Caco-2 (cell line): ENCODE measurements at regions not wholly inside any gene's neighbourhood (a gene's known extent, or its start where the extent isn't known, plus 50 kb on each side); places are given as distances from the start of the nearest gene placed in this dataset.

Source experiments
- BruUV-seq: library from RNA; stranded (reverse); fragments of 400-500 nt; replicated peaks from 2 replicates; lab custom pipeline; 2021; lab: Mats Ljungman, UMichigan
- CTCF ChIA-PET: fragments of 300-600 bp; sonication (Branson Sonifier 250); formaldehyde crosslinking; loops from one replicate; lab custom pipeline; 2022; ENCODE audit warnings: antibody characterized with exemption; lab: Charles Lee
- POLR2A ChIA-PET: fragments of 300-600 bp; sonication (Branson Sonifier 250); formaldehyde crosslinking; loops from one replicate; lab custom pipeline; 2022; ENCODE audit warnings: antibody characterized with exemption; lab: Charles Lee
- DNase-seq, 2 experiments: peaks; one replicate each; pipeline versions ENCODE4 v3.0.0 to v3.0.0-alpha.2; 2020 to 2022
- H3K27me3 ChIP-seq: replicated peaks from 2 replicates; pipeline ENCODE4 v1.6.0; 2011; ENCODE audit warnings: low read length; ENCODE audit not compliant: control insufficient read depth, insufficient read depth
- H3K36me3 ChIP-seq: 2 replicates; pipeline ENCODE4 v1.5.1; 2011; ENCODE audit warnings: low read length; ENCODE audit not compliant: control insufficient read depth, insufficient read depth
- H3K4me1 ChIP-seq: fragments of 250-450 bp; sonication (Bioruptor Pico); 2 replicates; pipeline ENCODE4 v1.5.1; 2020; ENCODE audit warnings: mild to moderate bottlenecking
- H3K4me3 ChIP-seq: 2 replicates; pipeline ENCODE4 v1.5.1; 2011; ENCODE audit warnings: low read depth, mild to moderate bottlenecking, control low read depth, low read length
- H3K9me3 ChIP-seq: fragments of 250-450 bp; sonication (Bioruptor Pico); 2 replicates; pipeline ENCODE4 v1.5.1; 2020; ENCODE audit warnings: mild to moderate bottlenecking, moderate library complexity
- H3K27ac Mint-ChIP-seq: one replicate; pipeline ENCODE4 v1.8.0; 2022; ENCODE audit warnings: mixed read lengths; ENCODE audit not compliant: unreplicated experiment
- H3K27me3 Mint-ChIP-seq: one replicate; pipeline ENCODE4 v1.8.0; 2022; ENCODE audit warnings: mixed read lengths; ENCODE audit not compliant: insufficient read depth, unreplicated experiment
- H3K36me3 Mint-ChIP-seq: one replicate; pipeline ENCODE4 v1.8.0; 2022; ENCODE audit warnings: mild to moderate bottlenecking, mixed read lengths; ENCODE audit not compliant: insufficient read depth, unreplicated experiment
- H3K4me1 Mint-ChIP-seq: one replicate; pipeline ENCODE4 v1.8.0; 2022; ENCODE audit warnings: low read depth, mixed read lengths; ENCODE audit not compliant: unreplicated experiment
- H3K4me3 Mint-ChIP-seq: one replicate; pipeline ENCODE4 v1.8.0; 2022; ENCODE audit warnings: mild to moderate bottlenecking, moderate library complexity, mixed read lengths; ENCODE audit not compliant: unreplicated experiment
- H3K9me3 Mint-ChIP-seq: one replicate; pipeline ENCODE4 v1.8.0; 2022; ENCODE audit warnings: mixed read lengths; ENCODE audit not compliant: unreplicated experiment
- CTCF ChIP-seq, 2 experiments: fragments of 200-600 bp in 1 of 2; IDR thresholded peaks; 1 replicate in 1 of 2; 2 replicates in 1 of 2; pipeline versions ENCODE4 v1.5.1 to v1.8.0; 2011 to 2022; ENCODE audit warnings: antibody characterized with exemption in 1 of 2, control low read depth in 1 of 2, inconsistent platforms in 1 of 2, low read depth in 1 of 2, low read length in 1 of 2, mild to moderate bottlenecking in 1 of 2, moderate library complexity in 1 of 2; ENCODE audit not compliant: insufficient read depth in 1 of 2, severe bottlenecking in 1 of 2, unreplicated experiment in 1 of 2
- intact Hi-C: fragments of 100-400 bp; cut with micrococcal nuclease; formaldehyde crosslinking; loops from one replicate; pipeline ENCODE4 v1.10.0; 2022; ENCODE audit not compliant: unreplicated experiment

DNA sequence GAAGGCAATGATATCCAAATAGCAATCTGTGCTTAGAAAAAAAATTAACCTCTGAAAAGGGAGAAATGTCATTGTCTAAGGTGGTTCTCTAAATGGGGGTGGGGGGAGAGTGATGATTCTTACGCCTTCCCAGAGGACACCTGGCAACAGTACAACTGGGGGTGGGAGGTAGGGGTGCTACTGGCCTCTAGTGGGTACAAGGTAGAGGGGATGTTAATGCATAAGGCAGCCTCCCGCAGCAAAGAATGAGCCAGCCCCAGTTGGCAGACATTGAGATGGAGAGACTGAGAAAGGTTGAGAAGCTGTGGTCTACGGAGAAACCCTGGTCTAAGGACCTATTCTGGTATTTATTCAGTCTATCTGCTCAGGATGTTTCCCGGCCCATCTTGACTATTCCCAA is 472.2 kb upstream of the RUNX1 start:
- Mint-ChIP-seq H3K36me3 (no peaks in the 10 kb centered on the region), H3K4me1 (peaks cover 14% of the 10 kb centered on the region), H3K9me3 (peaks cover 4% of the 10 kb centered on the region), H3K4me3 (no peak overlapping the region), H3K27ac (no peak overlapping the region), H3K27me3 (no peaks in the 10 kb centered on the region)
- intact Hi-C loops = no loop called here
- ChIA-PET POLR2A (no interaction called here), CTCF (no interaction called here)
- no peaks in the 10 kb centered on the region for H3K36me3 ChIP-seq
- no peaks in the 10 kb centered on the region for H3K9me3 ChIP-seq
- H3K27me3 ChIP-seq = no peaks in the 10 kb centered on the region
- no peak overlapping the region for H3K4me3 ChIP-seq
- TF ChIP-seq CTCF (IDR thresholded peaks at IDR 0.05; ENCODE audit: insufficient read depth in 1 of 2, low read depth in 1 of 2, low read length in 1 of 2, severe bottlenecking in 1 of 2, unreplicated experiment in 1 of 2) = no peak
- peaks cover 16% of the 10 kb centered on the region for H3K4me1 ChIP-seq
- no peak for DNase-seq
- no TSS peak for BruUV-seq

GRCh38 chr21:35520856-35521255 is 471.8 kb upstream of the RUNX1 start:
- Histone ChIP-seq H3K27me3 (no peaks in the 10 kb centered on the region), H3K9me3 (no peaks in the 10 kb centered on the region), H3K36me3 (no peaks in the 10 kb centered on the region), H3K4me1 (peaks cover 16% of the 10 kb centered on the region), H3K4me3 (no peak overlapping the region)
- H3K27me3 Mint-ChIP-seq = no peaks in the 10 kb centered on the region
- no peak for TF ChIP-seq CTCF (IDR thresholded peaks at IDR 0.05; ENCODE audit: insufficient read depth in 1 of 2, low read depth in 1 of 2, low read length in 1 of 2, severe bottlenecking in 1 of 2, unreplicated experiment in 1 of 2)
- intact Hi-C loops = no loop called here
- no peak overlapping the region for H3K27ac Mint-ChIP-seq
- POLR2A ChIA-PET = no interaction called here
- no peaks in the 10 kb centered on the region for H3K36me3 Mint-ChIP-seq
- H3K4me1 Mint-ChIP-seq = peaks cover 14% of the 10 kb centered on the region
- no peaks in the 10 kb centered on the region for H3K9me3 Mint-ChIP-seq
- no peak for DNase-seq
- CTCF ChIA-PET = no interaction called here
- BruUV-seq = no TSS peak
- H3K4me3 Mint-ChIP-seq = no peak overlapping the region

DNA sequence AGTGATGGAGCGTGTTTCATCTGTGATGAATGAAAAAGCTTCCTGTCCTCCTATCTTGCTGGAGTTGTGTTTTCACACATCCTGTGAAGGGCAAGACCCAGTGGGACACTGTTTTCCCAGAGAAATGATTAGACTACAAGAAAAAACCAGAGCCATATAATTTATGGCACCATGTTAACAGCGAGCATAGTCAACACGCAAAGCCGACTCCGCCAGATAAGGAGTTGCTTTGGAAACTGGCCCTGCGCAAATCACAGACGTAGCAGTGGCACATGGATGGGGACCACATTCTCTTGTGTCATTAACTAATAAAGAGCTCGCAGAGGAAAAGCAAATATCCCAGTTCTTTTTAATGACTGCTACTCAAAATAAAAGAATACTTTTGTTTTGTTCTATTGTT is 471.2 kb upstream of the RUNX1 start:
- peak; percentile 60 to 78 for DNase-seq
- Histone ChIP-seq H3K27me3 (no peaks in the 10 kb centered on the region), H3K4me1 (peaks cover 16% of the 10 kb centered on the region), H3K4me3 (no peak overlapping the region), H3K36me3 (no peaks in the 10 kb centered on the region), H3K9me3 (no peaks in the 10 kb centered on the region)
- Mint-ChIP-seq H3K4me1 (peaks cover 14% of the 10 kb centered on the region), H3K36me3 (no peaks in the 10 kb centered on the region), H3K9me3 (no peaks in the 10 kb centered on the region), H3K27me3 (no peaks in the 10 kb centered on the region), H3K4me3 (no peak overlapping the region), H3K27ac (no peak overlapping the region)
- BruUV-seq = no TSS peak
- ChIA-PET POLR2A (no interaction called here), CTCF (no interaction called here)
- no peak for TF ChIP-seq CTCF (IDR thresholded peaks at IDR 0.05; ENCODE audit: insufficient read depth in 1 of 2, low read depth in 1 of 2, low read length in 1 of 2, severe bottlenecking in 1 of 2, unreplicated experiment in 1 of 2)
- intact Hi-C loops = no loop called here
